ENCODE measurements at regions not wholly inside any gene's neighbourhood (a gene's known extent, or its start where the extent isn't known, plus 50 kb on each side); places are given as distances from the start of the nearest gene placed in this dataset.

GRCh38 chr10:65847436-65848230 lies 1078.2 kb upstream of the LRRTM3 start:
- DNase-seq, result no peak

- DNase-seq, result no peak
Observed at GRCh38 chr10:65858841-65859240, 1067.0 kb upstream of the LRRTM3 start.

- no peak for DNase-seq
Observed at GRCh38 chr10:65861249-65861648, 1064.6 kb upstream of the LRRTM3 start.
